ENCODE measurements at regions not wholly inside any gene's neighbourhood (a gene's known extent, or its start where the extent isn't known, plus 50 kb on each side); places are given as distances from the start of the nearest gene placed in this dataset.

- Histone ChIP-seq H3K36me3 (replicated peaks; ENCODE audit: insufficient read depth, low read length) (no peaks in the 10 kb centered on the region), H3K4me3 (ENCODE audit: low read length) (no peak overlapping the region), H3K9me2 (replicated peaks; ENCODE audit: insufficient read depth, low read length) (no peaks in the 10 kb centered on the region), H3K9me3 (replicated peaks; ENCODE audit: insufficient read depth, low read length) (no peaks in the 10 kb centered on the region), H4K20me1 (ENCODE audit: insufficient read depth, low read length) (no peaks in the 10 kb centered on the region), H3K79me2 (ENCODE audit: low read length) (no peaks in the 10 kb centered on the region), H3K9ac (ENCODE audit: low read length) (no peak overlapping the region), H3K4me1 (ENCODE audit: low read length) (no peaks in the 10 kb centered on the region), H3K4me2 (ENCODE audit: low read depth, low read length) (no peak overlapping the region), H3F3A (ENCODE audit: insufficient read depth, low read length) (no peaks in the 10 kb centered on the region), H3K27ac (ENCODE audit: low read length) (no peak overlapping the region), H2AFZ (ENCODE audit: low read length) (no peak overlapping the region), H3K27me3 (replicated peaks; ENCODE audit: insufficient read depth, low read length) (no peaks in the 10 kb centered on the region)
- no peak for DNase-seq
- TF ChIP-seq CTCF (IDR thresholded peaks at IDR 0.05; ENCODE audit: low read length) (no peak), EZH2 (optimal IDR thresholded peaks at IDR 0.05; ENCODE audit: low read depth, low read length) (no peak), EZH2phosphoT487 (IDR thresholded peaks at IDR 0.05; ENCODE audit: low read length) (no peak)
Observed at GRCh38 chr1:62951428-62951827, 167.5 kb downstream of the ATG4C start.

GRCh38 chr1:62952596-62952995 lies 168.7 kb downstream of the ATG4C start:
- no peak overlapping the region for H3K9ac ChIP-seq (ENCODE audit: low read length)
- TF ChIP-seq EZH2 (optimal IDR thresholded peaks at IDR 0.05; ENCODE audit: low read depth, low read length) (no peak), CTCF (IDR thresholded peaks at IDR 0.05; ENCODE audit: low read length) (no peak), EZH2phosphoT487 (IDR thresholded peaks at IDR 0.05; ENCODE audit: low read length) (no peak)
- H3K27me3 ChIP-seq (replicated peaks; ENCODE audit: insufficient read depth, low read length), result no peaks in the 10 kb centered on the region
- no peak overlapping the region for H3K4me2 ChIP-seq (ENCODE audit: low read depth, low read length)
- no peaks in the 10 kb centered on the region for H3K9me2 ChIP-seq (replicated peaks; ENCODE audit: insufficient read depth, low read length)
- no peak overlapping the region for H2AFZ ChIP-seq (ENCODE audit: low read length)
- no peak overlapping the region for H3K4me3 ChIP-seq (ENCODE audit: low read length)
- DNase-seq, result no peak
- H4K20me1 ChIP-seq (ENCODE audit: insufficient read depth, low read length), result no peaks in the 10 kb centered on the region
- H3F3A ChIP-seq (ENCODE audit: insufficient read depth, low read length), result no peaks in the 10 kb centered on the region
- no peaks in the 10 kb centered on the region for H3K9me3 ChIP-seq (replicated peaks; ENCODE audit: insufficient read depth, low read length)
- H3K4me1 ChIP-seq (ENCODE audit: low read length), result no peaks in the 10 kb centered on the region
- no peaks in the 10 kb centered on the region for H3K36me3 ChIP-seq (replicated peaks; ENCODE audit: insufficient read depth, low read length)
- no peak overlapping the region for H3K27ac ChIP-seq (ENCODE audit: low read length)
- no peaks in the 10 kb centered on the region for H3K79me2 ChIP-seq (ENCODE audit: low read length)

GRCh38 chr1:62953633-62954032 lies 169.7 kb downstream of the ATG4C start:
- Histone ChIP-seq H3K4me2 (ENCODE audit: low read depth, low read length) (no peak overlapping the region), H2AFZ (ENCODE audit: low read length) (no peak overlapping the region), H3K36me3 (replicated peaks; ENCODE audit: insufficient read depth, low read length) (no peaks in the 10 kb centered on the region), H3F3A (ENCODE audit: insufficient read depth, low read length) (no peaks in the 10 kb centered on the region), H3K27me3 (replicated peaks; ENCODE audit: insufficient read depth, low read length) (no peaks in the 10 kb centered on the region), H3K79me2 (ENCODE audit: low read length) (no peaks in the 10 kb centered on the region), H3K9me3 (replicated peaks; ENCODE audit: insufficient read depth, low read length) (no peaks in the 10 kb centered on the region), H3K4me1 (ENCODE audit: low read length) (no peaks in the 10 kb centered on the region), H3K9me2 (replicated peaks; ENCODE audit: insufficient read depth, low read length) (no peaks in the 10 kb centered on the region), H3K9ac (ENCODE audit: low read length) (no peak overlapping the region), H3K27ac (ENCODE audit: low read length) (no peak overlapping the region), H4K20me1 (ENCODE audit: insufficient read depth, low read length) (no peaks in the 10 kb centered on the region), H3K4me3 (ENCODE audit: low read length) (no peak overlapping the region)
- TF ChIP-seq EZH2 (optimal IDR thresholded peaks at IDR 0.05; ENCODE audit: low read depth, low read length) (no peak), CTCF (IDR thresholded peaks at IDR 0.05; ENCODE audit: low read length) (no peak), EZH2phosphoT487 (IDR thresholded peaks at IDR 0.05; ENCODE audit: low read length) (no peak)
- DNase-seq, result no peak
